ENCODE measurements at regions not wholly inside any gene's neighbourhood (a gene's known extent, or its start where the extent isn't known, plus 50 kb on each side); places are given as distances from the start of the nearest gene placed in this dataset.

GRCh38 chr13:37476874-37477273, 121.7 kb downstream of the POSTN start (continued):
- TF ChIP-seq ATF6 (CRISPR knock-in tag; IDR thresholded peaks at IDR 0.05) (no peak), NONO (IDR thresholded peaks at IDR 0.05; ENCODE audit: low read depth in 2 of 2, low read length in 1 of 2) (no peak)

- FAIRE-seq, result no peak
- POLR2A ChIA-PET, result no interaction called here
- no peak for TF ChIP-seq NBN (IDR thresholded peaks at IDR 0.05; ENCODE audit: low read depth)
- no peak for TF ChIP-seq ZNF408 (CRISPR knock-in tag; IDR thresholded peaks at IDR 0.05; ENCODE audit: low read depth)
- TF ChIP-seq STAT6 (CRISPR knock-in tag; IDR thresholded peaks at IDR 0.05), result no peak
- TF ChIP-seq FOXK1 (CRISPR knock-in tag; IDR thresholded peaks at IDR 0.05; ENCODE audit: borderline replicate concordance), result no peak
- no peak for TF ChIP-seq ZBTB9 (CRISPR knock-in tag; IDR thresholded peaks at IDR 0.05)
- TF ChIP-seq BRD4 (IDR thresholded peaks at IDR 0.05), result no peak
- TF ChIP-seq ZNF696 (CRISPR knock-in tag; conservative IDR thresholded peaks at IDR 0.05), result no peak
- no peak for TF ChIP-seq CAMTA2 (CRISPR knock-in tag; conservative IDR thresholded peaks at IDR 0.05)
- TF ChIP-seq ZNF280B (CRISPR knock-in tag; IDR thresholded peaks at IDR 0.05), result no peak
- no peak for TF ChIP-seq POLR2A (conservative IDR thresholded peaks at IDR 0.05)
- TF ChIP-seq NFYB (IDR thresholded peaks at IDR 0.05; ENCODE audit: extremely low read depth, insufficient read length), result no peak
- TF ChIP-seq CBX3 (IDR thresholded peaks at IDR 0.05; ENCODE audit: borderline replicate concordance in 1 of 2, low read length in 2 of 2), result no peak
- TF ChIP-seq GATA2 (CRISPR knock-in tag; IDR thresholded peaks at IDR 0.05), result no peak
Observed at GRCh38 chr13:37475966-37476365, 122.6 kb downstream of the POSTN start.

More at GRCh38 chr13:37475966-37476365, 122.6 kb downstream of the POSTN start:
- no peak overlapping the region for H3K27ac ChIP-seq (ENCODE audit: extremely low read depth, low read depth, low read length)
- no peaks in the 10 kb centered on the region for H3K4me1 ChIP-seq (replicated peaks in 1 of 2; ENCODE audit: control insufficient read depth in 2 of 2, insufficient read depth in 2 of 2, low read length in 2 of 2)
- H4K20me1 ChIP-seq (replicated peaks; ENCODE audit: control insufficient read depth, insufficient read depth, low read length), result no peaks in the 10 kb centered on the region
- no peaks in the 10 kb centered on the region for H3K27me3 ChIP-seq (ENCODE audit: control insufficient read depth in 2 of 2, insufficient read depth in 2 of 2, low read length in 2 of 2)
- in situ Hi-C loops (cut with MboI) (no loop called here), intact Hi-C loops (cut with micrococcal nuclease) (no loop called here)
- no peak overlapping the region for H3K4me2 ChIP-seq (ENCODE audit: insufficient read depth, low read length)
- H3K9ac ChIP-seq (ENCODE audit: insufficient read depth in 1 of 2, low read depth in 2 of 2, low read length in 2 of 2), result no peak overlapping the region
- H3K36me3 ChIP-seq (ENCODE audit: control insufficient read depth, insufficient read depth, low read length), result no peaks in the 10 kb centered on the region
- H3K79me2 ChIP-seq (ENCODE audit: control insufficient read depth, insufficient read depth, low read length), result no peaks in the 10 kb centered on the region
- no TSS peak for BruUV-seq (replicated peaks)
- DNase-seq (ENCODE audit: extremely low read depth in 1 of 4, low spot score in 3 of 4) (no peak), ATAC-seq (no peak)
- H3K9me3 ChIP-seq (replicated peaks; ENCODE audit: control insufficient read depth, insufficient read depth, low read depth, low read length), result no peaks in the 10 kb centered on the region
- WGBS (ENCODE audit: insufficient coverage, low coverage, missing lambda C conversion rate), result 0% methylated on average over 1 of the region's 1 CpG
- CTCF ChIA-PET (ENCODE audit: low intra/inter-chr PET ratio), result no interaction called here
- no peak overlapping the region for H3K4me3 ChIP-seq
- no peak overlapping the region for H2AFZ ChIP-seq (ENCODE audit: low read depth, low read length)
- no peaks in the 10 kb centered on the region for H3K9me1 ChIP-seq (ENCODE audit: control insufficient read depth, insufficient read depth, low read length)
